ENCODE measurements at regions not wholly inside any gene's neighbourhood (a gene's known extent, or its start where the extent isn't known, plus 50 kb on each side); places are given as distances from the start of the nearest gene placed in this dataset.
A peak's percentile ranks its signal among the peaks of the same experiment; 100 is the strongest.
"Not testable (repeated sequence)": the region's sequence is repeated elsewhere in the genome, so short reads cannot be mapped to it uniquely, and the experiment has no call there.

GRCh38 chr7:41425926-41426325 is 277.0 kb downstream of the INHBA start:
- DNase-seq (ENCODE audit: low spot score) = no peak

GRCh38 chr7:41421056-41421455 is 281.8 kb downstream of the INHBA start:
- DNase-seq (ENCODE audit: low spot score) = no peak

GRCh38 chr7:41420421-41420820 is 282.5 kb downstream of the INHBA start:
- no peak for DNase-seq (ENCODE audit: low spot score)

DNA sequence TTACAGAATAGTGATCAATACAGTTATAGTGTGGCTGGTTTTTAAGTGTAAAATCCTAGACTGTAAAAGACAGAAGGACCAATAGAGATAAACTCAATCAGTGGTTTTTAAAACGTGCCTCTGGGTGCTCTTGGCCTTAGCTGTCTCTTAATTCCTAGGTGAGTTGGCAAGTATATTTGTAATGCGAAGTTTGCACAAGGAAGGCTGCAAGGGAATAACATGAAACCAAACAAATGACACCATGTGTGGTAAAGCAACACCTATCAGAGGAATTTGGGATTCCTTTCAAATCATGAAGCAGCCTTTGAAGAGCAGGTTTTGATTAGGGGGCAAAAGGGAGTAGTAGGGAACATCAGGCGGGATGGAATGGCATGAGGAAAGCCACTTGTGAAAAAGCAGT is 284.6 kb downstream of the INHBA start:
- DNase-seq (ENCODE audit: low spot score) = no peak

- DNase-seq (ENCODE audit: low spot score) = no peak
These were observed 286.7 kb downstream of the INHBA start for GRCh38 chr7:41416208-41416595.

- DNase-seq (ENCODE audit: low spot score) = no peak
These were observed 287.3 kb downstream of the INHBA start for GRCh38 chr7:41415471-41416207.

- no peak for DNase-seq (ENCODE audit: low spot score)
These were observed 287.8 kb downstream of the INHBA start for GRCh38 chr7:41415051-41415450.

- DNase-seq (ENCODE audit: low spot score) = no peak
These were observed 298.4 kb downstream of the INHBA start for GRCh38 chr7:41404375-41405074.

GRCh38 chr7:41403291-41403690 is 299.6 kb downstream of the INHBA start:
- DNase-seq (ENCODE audit: low spot score) = no peak

DNA sequence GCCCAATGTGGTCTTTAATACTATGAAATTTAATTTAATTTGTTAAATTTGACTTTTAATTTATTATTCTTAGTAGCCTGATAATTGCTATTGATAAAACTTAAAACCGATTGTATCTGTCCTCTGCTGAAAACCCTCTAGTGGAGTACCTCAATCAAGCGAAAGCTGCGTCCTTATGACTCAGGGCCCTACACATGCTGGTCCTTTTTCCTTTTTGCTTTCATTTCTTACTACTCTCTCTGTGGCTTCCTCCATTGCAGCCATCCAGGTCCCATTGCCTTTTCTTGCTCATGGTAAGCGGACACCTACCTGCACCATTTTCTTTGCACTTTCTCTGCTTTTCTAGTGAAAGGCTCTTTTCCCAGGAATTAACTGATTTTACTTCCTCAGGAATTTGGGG is 301.1 kb downstream of the INHBA start:
- DNase-seq (ENCODE audit: low spot score) = no peak

DNA sequence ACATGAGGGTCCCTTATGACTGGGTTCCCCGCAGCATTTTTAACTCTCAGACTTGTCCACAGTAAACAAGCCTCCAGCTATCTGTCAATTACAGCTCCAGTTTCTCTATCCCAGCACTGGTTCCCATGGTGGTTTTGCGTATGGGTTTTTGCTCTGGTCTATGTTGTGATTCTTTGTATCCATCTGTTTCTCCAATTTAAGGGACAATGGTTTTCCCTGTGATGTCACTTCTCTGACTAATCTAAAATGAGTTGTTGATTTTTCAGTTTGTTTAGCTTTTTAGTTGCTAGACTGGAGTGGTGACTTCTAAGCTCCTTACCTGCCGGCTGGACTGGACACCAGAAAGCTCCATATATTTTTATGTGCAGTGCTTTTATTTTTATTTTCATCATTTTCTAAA is 303.7 kb downstream of the INHBA start:
- no peak for DNase-seq (ENCODE audit: low spot score)

DNA sequence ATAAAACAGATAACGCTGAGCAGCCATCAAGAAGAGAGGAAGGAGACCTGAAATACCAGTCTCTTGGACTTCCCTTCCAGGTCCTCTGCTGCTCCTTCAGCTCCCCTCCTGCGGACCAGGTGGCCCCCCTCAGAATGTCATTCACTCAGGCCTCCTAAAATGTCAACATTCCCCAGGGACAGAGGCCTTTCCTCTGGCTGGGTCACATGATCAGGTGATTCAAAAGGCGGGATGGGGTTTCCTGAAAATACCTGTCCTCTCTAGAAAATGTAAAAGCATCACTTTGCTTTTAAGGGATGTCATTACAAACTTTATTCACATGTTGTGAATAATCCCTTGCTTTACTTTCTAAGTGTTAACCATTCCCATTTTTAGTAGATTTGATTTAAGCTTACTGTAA is 311.1 kb downstream of the INHBA start:
- no peak for DNase-seq (ENCODE audit: low spot score)

DNA sequence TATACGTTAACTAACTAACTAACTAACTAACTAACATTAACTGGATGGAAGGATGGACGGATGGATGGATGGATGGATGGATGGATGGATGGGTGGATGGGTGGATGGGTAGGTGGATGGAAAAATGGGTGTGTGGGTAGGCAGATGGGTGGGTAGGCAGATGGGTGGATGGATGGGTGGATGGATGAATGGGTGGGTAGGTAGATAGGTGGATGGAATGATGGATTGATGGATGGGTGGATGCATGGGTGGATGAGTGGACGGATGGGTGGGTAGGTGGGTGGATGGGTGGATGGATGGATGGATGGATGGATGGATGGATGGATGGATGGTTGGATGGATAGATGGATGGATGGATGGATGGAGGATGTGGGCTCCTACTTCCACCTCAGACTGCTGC is 314.0 kb downstream of the INHBA start:
- not testable (repeated sequence) for DNase-seq (ENCODE audit: low spot score)

- DNase-seq (ENCODE audit: low spot score) = peak; percentile 45
These were observed 316.9 kb downstream of the INHBA start for GRCh38 chr7:41385996-41386395.

DNA sequence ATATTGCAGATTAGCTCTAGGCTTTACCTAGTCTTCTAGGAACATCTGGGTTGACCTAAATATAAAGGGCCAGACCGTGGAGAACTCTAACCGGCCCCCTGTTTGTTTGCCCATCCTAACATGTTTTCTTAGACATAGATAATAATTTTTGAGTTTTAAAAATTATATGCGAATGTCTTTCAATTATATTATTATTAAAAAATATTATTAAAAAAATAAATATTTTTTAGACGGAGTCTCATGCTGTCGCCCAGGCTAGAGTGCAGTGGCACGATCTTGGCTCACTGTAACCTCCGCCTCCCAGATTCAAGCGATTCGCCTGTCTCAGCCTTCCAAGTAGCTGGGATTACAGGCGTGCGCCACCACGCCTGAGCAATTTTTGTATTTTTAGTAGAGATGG is 318.5 kb downstream of the INHBA start:
- no peak for DNase-seq (ENCODE audit: low spot score)

GRCh38 chr7:41383596-41383995 is 319.3 kb downstream of the INHBA start:
- no peak for DNase-seq (ENCODE audit: low spot score)

- DNase-seq (ENCODE audit: low spot score) = no peak
These were observed 324.7 kb downstream of the INHBA start for GRCh38 chr7:41378156-41378555.

- no peak for DNase-seq (ENCODE audit: low spot score)
These were observed 327.3 kb downstream of the INHBA start for GRCh38 chr7:41375582-41375981.

- no peak for DNase-seq (ENCODE audit: low spot score)
These were observed 328.6 kb downstream of the INHBA start for GRCh38 chr7:41374150-41374848.

GRCh38 chr7:41367967-41368882 is 334.7 kb downstream of the INHBA start:
- DNase-seq (ENCODE audit: low spot score) = no peak

- DNase-seq (ENCODE audit: low spot score) = no peak
These were observed 351.8 kb downstream of the INHBA start for GRCh38 chr7:41351091-41351490.

GRCh38 chr7:41346878-41347277 is 356.0 kb downstream of the INHBA start:
- DNase-seq (ENCODE audit: low spot score) = no peak

Measured in iPS-NIHi11 (cell line).